Right lobe of liver (tissue), 6 donors: ENCODE measurements at regions not wholly inside any gene's neighbourhood (a gene's known extent, or its start where the extent isn't known, plus 50 kb on each side); places are given as distances from the start of the nearest gene placed in this dataset.
A peak's percentile ranks its signal among the peaks of the same experiment; 100 is the strongest.

Source experiments
- ATAC-seq, 4 donors: fragments of 200-7000 bp; cut with Tn5 transposase; one replicate each; pipeline ENCODE4 v1.9.1; 2020; ENCODE audit warnings: mild to moderate bottlenecking in 4 of 4, moderate library complexity in 4 of 4
- DNase-seq, 3 donors: peaks; one replicate each; pipeline ENCODE4 v3.0.0-alpha.2; 2020
- H3K27ac ChIP-seq, 3 donors: fragments of 200-600 bp; one replicate each; pipeline ENCODE4 v1.8.0; 2022
- H3K27me3 ChIP-seq, 2 donors: fragments of 200-600 bp; one replicate each; pipeline ENCODE4 v1.8.0; 2022
- H3K36me3 ChIP-seq, 4 donors: fragments of 200-600 bp; sonication (generic) in 1 of 4; one replicate each; pipeline versions ENCODE4 v1.5.1 to v1.8.0; 2017 to 2022; ENCODE audit warnings: control low read depth in 1 of 4
- H3K4me1 ChIP-seq, 4 donors: fragments of 200-600 bp; sonication (generic) in 1 of 4; one replicate each; pipeline versions ENCODE4 v1.5.1 to v1.8.0; 2017 to 2022; ENCODE audit warnings: control low read depth in 1 of 4
- H3K4me3 ChIP-seq, 3 donors: fragments of 200-600 bp; one replicate each; pipeline ENCODE4 v1.8.0; 2022
- H3K9me3 ChIP-seq, 4 donors: fragments of 200-600 bp; sonication (generic) in 1 of 4; one replicate each; pipeline versions ENCODE4 v1.5.1 to v1.8.0; 2017 to 2022; ENCODE audit warnings: control low read depth in 1 of 4
- POLR2A ChIP-seq: fragments of 450-650 bp; IDR thresholded peaks from one replicate; pipeline ENCODE4 v1.6.1; 2017; ENCODE audit warnings: antibody characterized with exemption, mild to moderate bottlenecking
- WGBS: methylation state at CpG from one replicate; pipeline ENCODE4 v1.1.6; 2018; ENCODE audit warnings: low coverage, low lambda C conversion rate; ENCODE audit not compliant: insufficient coverage; ENCODE audit errors: missing lambda C conversion rate; 5-methylcytosine and 5-hydroxymethylcytosine counted together
- intact Hi-C, 2 donors: fragments of 100-400 bp; cut with DNase I; formaldehyde crosslinking; loops; one replicate each; pipeline versions ENCODE4 v1.11.2 to v1.14.1; 2022
- TF ChIP-seq, protein P1 (sequence below), 4 donors: fragments of 200-600 bp in 3 of 4; fragments of 450-650 bp in 1 of 4; IDR thresholded peaks; one replicate each; pipeline versions ENCODE4 v1.5.1 to v1.8.0; 2016 to 2022; ENCODE audit warnings: antibody characterized with exemption in 4 of 4, mild to moderate bottlenecking in 2 of 4
- donor health status: DM: no; HTN: yes; CAD: no.
- donor health status: DM: no; HTN: no; CAD: no.
- donor health status: DM: no; HTN: no; CAD: no.
- donor health status: DM: no; HTN: yes; CAD: no.
- donor health status: DM: no; HTN: yes; CAD: no.

DNA sequence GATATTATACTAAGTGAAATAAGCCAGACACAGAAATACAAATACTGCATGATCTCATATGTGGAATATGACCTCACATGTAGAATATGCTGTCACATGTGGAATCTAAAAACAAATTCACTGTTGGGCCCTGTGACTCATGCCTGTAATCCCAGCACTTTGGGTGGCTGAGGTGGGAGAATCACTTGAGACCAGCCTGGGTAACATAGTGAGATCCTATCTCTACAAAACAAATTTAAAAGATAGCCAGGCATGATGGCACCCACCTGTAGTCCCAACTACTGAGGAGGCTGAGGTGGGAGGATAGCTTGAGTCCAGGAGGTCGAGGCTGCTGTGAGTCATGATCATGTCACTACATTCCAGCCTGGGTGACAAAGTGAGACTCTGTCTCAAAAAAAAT is 160.3 kb downstream of the PTEN start:
- no peak for TF ChIP-seq POLR2A
- TF ChIP-seq, protein P1, sequence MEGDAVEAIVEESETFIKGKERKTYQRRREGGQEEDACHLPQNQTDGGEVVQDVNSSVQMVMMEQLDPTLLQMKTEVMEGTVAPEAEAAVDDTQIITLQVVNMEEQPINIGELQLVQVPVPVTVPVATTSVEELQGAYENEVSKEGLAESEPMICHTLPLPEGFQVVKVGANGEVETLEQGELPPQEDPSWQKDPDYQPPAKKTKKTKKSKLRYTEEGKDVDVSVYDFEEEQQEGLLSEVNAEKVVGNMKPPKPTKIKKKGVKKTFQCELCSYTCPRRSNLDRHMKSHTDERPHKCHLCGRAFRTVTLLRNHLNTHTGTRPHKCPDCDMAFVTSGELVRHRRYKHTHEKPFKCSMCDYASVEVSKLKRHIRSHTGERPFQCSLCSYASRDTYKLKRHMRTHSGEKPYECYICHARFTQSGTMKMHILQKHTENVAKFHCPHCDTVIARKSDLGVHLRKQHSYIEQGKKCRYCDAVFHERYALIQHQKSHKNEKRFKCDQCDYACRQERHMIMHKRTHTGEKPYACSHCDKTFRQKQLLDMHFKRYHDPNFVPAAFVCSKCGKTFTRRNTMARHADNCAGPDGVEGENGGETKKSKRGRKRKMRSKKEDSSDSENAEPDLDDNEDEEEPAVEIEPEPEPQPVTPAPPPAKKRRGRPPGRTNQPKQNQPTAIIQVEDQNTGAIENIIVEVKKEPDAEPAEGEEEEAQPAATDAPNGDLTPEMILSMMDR (IDR thresholded peaks at IDR 0.05): no peak
- ATAC-seq (no peak), DNase-seq (no peak)
- Histone ChIP-seq H3K4me3 (no peak overlapping the region), H3K9me3 (no peaks in the 10 kb centered on the region), H3K27me3 (no peaks in the 10 kb centered on the region), H3K27ac (no peak overlapping the region), H3K36me3 (no peaks in the 10 kb centered on the region), H3K4me1 (peaks cover 0 to 4% (median 2%) of the 10 kb centered on the region in 4 donors)
- intact Hi-C loops: no loop called here
- WGBS: 50% methylated on average over 1 of the region's 1 CpG

DNA sequence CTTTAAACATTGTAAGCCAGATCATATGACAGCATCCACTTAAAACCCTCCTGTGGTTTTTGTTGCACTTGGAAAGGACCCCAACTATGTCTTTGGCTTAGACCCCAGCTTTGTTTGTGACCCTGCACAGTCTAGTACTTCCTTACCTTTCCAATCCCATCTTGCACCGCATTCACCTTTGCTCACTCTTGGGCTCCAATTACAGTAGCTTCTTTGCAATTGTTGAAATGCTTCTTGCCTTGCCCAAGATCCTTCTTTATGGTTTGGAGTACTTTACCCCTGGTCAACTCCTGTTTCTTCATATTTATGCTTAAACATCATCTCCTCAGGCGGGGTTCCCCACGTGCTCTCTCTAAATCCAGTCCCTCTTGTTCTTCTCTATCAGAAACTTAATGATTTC is 162.6 kb downstream of the PTEN start:
- ATAC-seq: no peak
- H3K4me3 ChIP-seq: no peak overlapping the region
- H3K9me3 ChIP-seq: no peaks in the 10 kb centered on the region
- 76% methylated on average over 3 of the region's 3 CpGs for WGBS
- intact Hi-C loops: no loop called here
- H3K4me1 ChIP-seq: peaks cover 0 to 12% (median 2%) of the 10 kb centered on the region in 4 donors
- DNase-seq: no peak
- no peak for TF ChIP-seq POLR2A
- TF ChIP-seq, protein P1 (IDR thresholded peaks at IDR 0.05): no peak
- no peaks in the 10 kb centered on the region for H3K27me3 ChIP-seq
- H3K36me3 ChIP-seq: no peaks in the 10 kb centered on the region
- H3K27ac ChIP-seq: no peak overlapping the region

DNA sequence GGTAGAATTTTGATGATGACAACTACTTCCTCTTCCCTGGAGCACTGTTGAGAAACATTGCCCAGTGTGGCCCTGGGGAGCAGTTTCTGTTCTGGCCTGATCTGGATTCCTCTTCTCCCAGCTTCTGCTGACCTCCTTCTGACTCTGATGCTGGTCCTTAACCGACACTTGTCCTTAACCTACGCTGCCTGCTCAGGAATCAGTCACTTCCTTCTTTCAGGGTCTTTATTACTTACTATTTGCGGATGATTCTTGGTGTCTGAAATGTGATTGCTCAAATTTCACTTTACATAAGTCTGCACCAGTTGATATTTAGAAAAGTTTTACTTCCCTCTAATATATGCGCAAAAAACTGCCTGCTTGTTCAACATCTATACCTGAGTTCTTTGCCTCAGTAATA is 164.1 kb downstream of the PTEN start:
- Histone ChIP-seq H3K27ac (peak overlapping the region in 2 of 3 donors; percentile 62 to 67), H3K27me3 (no peaks in the 10 kb centered on the region), H3K4me3 (no peak overlapping the region), H3K4me1 (peaks cover 0 to 12% (median 2%) of the 10 kb centered on the region in 4 donors), H3K9me3 (no peaks in the 10 kb centered on the region), H3K36me3 (no peaks in the 10 kb centered on the region)
- ATAC-seq (peak; percentile 49 to 72 (median 66)), DNase-seq (no peak)
- intact Hi-C loops: no loop called here
- no peak for TF ChIP-seq POLR2A
- TF ChIP-seq, protein P1 (IDR thresholded peaks at IDR 0.05): no peak
- 66% methylated on average over 4 of the region's 4 CpGs for WGBS

DNA sequence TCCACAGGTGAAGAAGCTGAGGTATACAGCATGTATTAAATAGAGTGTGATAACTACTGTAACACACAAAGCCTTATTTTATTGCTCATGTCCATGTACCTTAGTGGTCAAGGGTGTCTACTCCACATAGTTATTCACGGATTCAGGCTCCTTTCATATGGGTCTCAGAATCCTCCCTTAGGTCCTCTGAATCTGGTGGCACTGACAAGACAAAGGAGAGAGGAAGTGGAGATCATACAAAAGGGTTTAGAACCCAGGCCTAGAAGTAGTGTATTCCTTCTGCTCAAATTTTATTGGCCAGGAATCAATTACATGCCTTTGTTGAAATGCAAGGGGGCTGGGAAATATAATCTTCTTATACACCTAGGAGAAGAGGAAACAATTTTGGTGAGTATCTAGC is 164.6 kb downstream of the PTEN start:
- H3K27ac ChIP-seq: peak overlapping the region; percentile 61 to 67 (median 62)
- no peak for TF ChIP-seq POLR2A
- TF ChIP-seq, protein P1 (IDR thresholded peaks at IDR 0.05): no peak
- no peak for DNase-seq

DNA sequence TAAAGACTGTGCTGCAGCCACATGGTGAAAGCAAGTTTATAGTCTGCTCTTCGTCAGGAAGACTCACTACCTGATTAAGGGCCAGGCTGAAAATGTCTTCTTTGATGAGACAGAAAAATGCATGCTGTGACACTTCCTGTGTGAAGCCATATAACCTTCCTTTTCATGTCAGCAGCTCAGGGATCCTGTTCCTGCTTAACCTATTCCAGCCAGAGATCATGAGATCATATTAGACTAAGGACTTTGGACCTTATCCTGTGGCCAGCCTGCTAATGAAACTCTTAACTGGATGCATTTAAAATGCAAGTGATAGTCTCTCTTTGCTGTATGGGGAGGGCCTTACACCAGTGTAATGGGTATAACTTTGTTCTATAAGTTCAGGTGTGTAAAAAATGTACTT is 165.2 kb downstream of the PTEN start:
- ATAC-seq (peak; percentile 93 to 98 (median 96)), DNase-seq (peak in 1 of 3 donors; percentile 59)
- Histone ChIP-seq H3K4me1 (peaks cover 0 to 12% (median 2%) of the 10 kb centered on the region in 4 donors), H3K36me3 (no peaks in the 10 kb centered on the region), H3K4me3 (no peak overlapping the region), H3K27ac (peak overlapping the region; percentile 61 to 67 (median 62)), H3K9me3 (no peaks in the 10 kb centered on the region), H3K27me3 (no peaks in the 10 kb centered on the region)
- TF ChIP-seq, protein P1 (IDR thresholded peaks at IDR 0.05): no peak
- peak; percentile 50 for TF ChIP-seq POLR2A
- 12% methylated on average over 1 of the region's 1 CpG for WGBS
- intact Hi-C loops: no loop called here

More for the DNA sequence above, 164.6 kb downstream of the PTEN start:
- intact Hi-C loops: no loop called here
- Histone ChIP-seq H3K4me1 (peaks cover 0 to 12% (median 2%) of the 10 kb centered on the region in 4 donors), H3K9me3 (no peaks in the 10 kb centered on the region), H3K27me3 (no peaks in the 10 kb centered on the region), H3K36me3 (no peaks in the 10 kb centered on the region), H3K4me3 (no peak overlapping the region)
- WGBS: 89% methylated on average over 1 of the region's 1 CpG
- ATAC-seq: peak in 2 of 4 donors; percentile 4 to 22
